Mesenchymal stem cell (in vitro differentiated cells and primary cell): ENCODE measurements at regions not wholly inside any gene's neighbourhood (a gene's known extent, or its start where the extent isn't known, plus 50 kb on each side); places are given as distances from the start of the nearest gene placed in this dataset.
A peak's percentile ranks its signal among the peaks of the same experiment; 100 is the strongest.

Experiments used
- DNase-seq: peaks from one replicate; pipeline ENCODE4 v3.0.0-alpha.2; 2013
- H2AFZ ChIP-seq: one replicate; pipeline ENCODE4 v1.6.1; 2013; ENCODE audit warnings: low read depth, mild to moderate bottlenecking, control low read depth, inconsistent platforms, low read length, moderate library complexity
- H2AK5ac ChIP-seq: 2 replicates; pipeline ENCODE4 v1.6.1; 2013; ENCODE audit warnings: low read length, moderate library complexity, mild to moderate bottlenecking, inconsistent platforms; ENCODE audit not compliant: severe bottlenecking
- H2BK120ac ChIP-seq: one replicate; pipeline ENCODE4 v1.6.1; 2013; ENCODE audit warnings: low read depth, mild to moderate bottlenecking, inconsistent platforms, low read length, moderate library complexity
- H2BK12ac ChIP-seq, 2 experiments: one replicate each; pipeline ENCODE4 v1.6.1; 2013; ENCODE audit warnings: inconsistent platforms in 2 of 2, low read length in 2 of 2, mild to moderate bottlenecking in 2 of 2, moderate library complexity in 2 of 2, control low read depth in 1 of 2
- H2BK15ac ChIP-seq: one replicate; pipeline ENCODE4 v1.6.1; 2013; ENCODE audit warnings: mild to moderate bottlenecking, low read depth, inconsistent platforms; ENCODE audit not compliant: poor library complexity, severe bottlenecking
- H2BK5ac ChIP-seq: 2 replicates; pipeline ENCODE4 v1.6.1; 2013; ENCODE audit warnings: low read depth, mild to moderate bottlenecking, low read length, control low read depth, inconsistent platforms; ENCODE audit not compliant: poor library complexity, severe bottlenecking
- H3K14ac ChIP-seq, 2 experiments: one replicate each; pipeline ENCODE4 v1.6.1; 2013; ENCODE audit warnings: inconsistent platforms in 2 of 2, low read length in 2 of 2, control low read depth in 1 of 2, mild to moderate bottlenecking in 1 of 2, moderate library complexity in 1 of 2
- H3K18ac ChIP-seq, 2 experiments: one replicate each; pipeline ENCODE4 v1.6.1; 2013; ENCODE audit warnings: inconsistent platforms in 2 of 2, low read length in 2 of 2, control low read depth in 1 of 2, low read depth in 1 of 2, mild to moderate bottlenecking in 1 of 2
- H3K23ac ChIP-seq, 2 experiments: one replicate each; pipeline ENCODE4 v1.6.1; 2013; ENCODE audit warnings: inconsistent platforms in 2 of 2, low read length in 2 of 2, mild to moderate bottlenecking in 2 of 2, moderate library complexity in 2 of 2, control low read depth in 1 of 2
- H3K27ac ChIP-seq: 2 replicates; pipeline ENCODE4 v1.5.1; 2013; ENCODE audit warnings: mild to moderate bottlenecking, moderate library complexity, low read length, control low read depth, inconsistent platforms; ENCODE audit not compliant: poor library complexity, severe bottlenecking
- H3K27me3 ChIP-seq, 2 experiments: 2 replicates each; pipeline versions ENCODE4 v1.6.1 to v1.7.0; 2013; ENCODE audit warnings: low read length in 2 of 2, mild to moderate bottlenecking in 2 of 2, moderate library complexity in 2 of 2, control low read depth in 1 of 2, inconsistent platforms in 1 of 2; ENCODE audit not compliant: control insufficient read depth in 1 of 2, insufficient read depth in 1 of 2
- H3K36me3 ChIP-seq, 2 experiments: 2 replicates each; pipeline versions ENCODE4 v1.6.1 to v1.7.0; 2013; ENCODE audit warnings: low read length in 2 of 2, control low read depth in 1 of 2, inconsistent platforms in 1 of 2, low read depth in 1 of 2, mild to moderate bottlenecking in 1 of 2; ENCODE audit not compliant: insufficient read depth in 2 of 2, control insufficient read depth in 1 of 2
- H3K4ac ChIP-seq, 2 experiments: one replicate each; pipeline ENCODE4 v1.6.1; 2013; ENCODE audit warnings: inconsistent platforms in 2 of 2, low read length in 2 of 2, mild to moderate bottlenecking in 2 of 2, moderate library complexity in 2 of 2, control low read depth in 1 of 2, low read depth in 1 of 2
- H3K4me1 ChIP-seq: 2 replicates; pipeline ENCODE4 v1.6.1; 2013; ENCODE audit warnings: low read depth, low read length, control low read depth; ENCODE audit not compliant: control insufficient read depth, insufficient read depth
- H3K4me2 ChIP-seq: 2 replicates; pipeline ENCODE4 v1.6.1; 2013; ENCODE audit warnings: low read length, mild to moderate bottlenecking, inconsistent platforms; ENCODE audit not compliant: poor library complexity, severe bottlenecking
- H3K4me3 ChIP-seq, 2 experiments: 2 replicates each; pipeline versions ENCODE4 v1.5.1 to v1.7.0; 2013; ENCODE audit warnings: low read length in 2 of 2, mild to moderate bottlenecking in 2 of 2, control low read depth in 1 of 2, low read depth in 1 of 2; ENCODE audit not compliant: insufficient read depth in 1 of 2
- H3K79me1 ChIP-seq: replicated peaks from 2 replicates; pipeline ENCODE4 v1.6.1; 2013; ENCODE audit warnings: mild to moderate bottlenecking, control low read depth, low read length, inconsistent platforms; ENCODE audit not compliant: poor library complexity, severe bottlenecking
- H3K9ac ChIP-seq: 2 replicates; pipeline ENCODE4 v1.7.0; 2013; ENCODE audit warnings: mild to moderate bottlenecking, low read length, moderate library complexity
- H3K9me3 ChIP-seq: 2 replicates; pipeline ENCODE4 v1.7.0; 2013; ENCODE audit warnings: mild to moderate bottlenecking, low read length; ENCODE audit not compliant: control insufficient read depth
- H4K8ac ChIP-seq: one replicate; pipeline ENCODE4 v1.6.1; 2013; ENCODE audit warnings: inconsistent platforms, mild to moderate bottlenecking, low read length, moderate library complexity
- H4K91ac ChIP-seq: one replicate; pipeline ENCODE4 v1.6.1; 2013; ENCODE audit warnings: mild to moderate bottlenecking, low read length, inconsistent platforms
- WGBS: methylation state at CpG from one replicate; pipeline ENCODE4 v1.1.7; 2013; ENCODE audit warnings: mixed read lengths; 5-methylcytosine and 5-hydroxymethylcytosine counted together

- H3K79me1 ChIP-seq = no peaks in the 10 kb centered on the region
- 96% methylated on average over 3 of the region's 4 CpGs for WGBS
- no peak overlapping the region for H2AFZ ChIP-seq
- no peak overlapping the region for H2BK12ac ChIP-seq
- H3K4me1 ChIP-seq = no peaks in the 10 kb centered on the region
- H3K14ac ChIP-seq = no peak overlapping the region
- no peak overlapping the region for H3K18ac ChIP-seq
- H4K91ac ChIP-seq = no peak overlapping the region
- no peak overlapping the region for H2AK5ac ChIP-seq
- no peak overlapping the region for H2BK5ac ChIP-seq
- H4K8ac ChIP-seq = no peak overlapping the region
- peaks cover 0 to 4% of the 10 kb centered on the region in 2 experiments for H3K27me3 ChIP-seq
- no peak overlapping the region for H3K4me3 ChIP-seq
- no peaks in the 10 kb centered on the region for H3K36me3 ChIP-seq
- no peak overlapping the region for H3K4ac ChIP-seq
- H2BK15ac ChIP-seq = no peak overlapping the region
- H3K4me2 ChIP-seq = no peak overlapping the region
- no peak overlapping the region for H3K23ac ChIP-seq
- no peak for DNase-seq
- H2BK120ac ChIP-seq = no peak overlapping the region
- H3K9ac ChIP-seq = no peak overlapping the region
- no peak overlapping the region for H3K27ac ChIP-seq
- no peaks in the 10 kb centered on the region for H3K9me3 ChIP-seq
Measured at GRCh38 chrX:42248226-42248625, 324.9 kb upstream of the CASK start.

- H3K9me3 ChIP-seq = no peaks in the 10 kb centered on the region
- no peak for DNase-seq
- no peak overlapping the region for H3K27ac ChIP-seq
- H3K23ac ChIP-seq = no peak overlapping the region
- H2BK12ac ChIP-seq = no peak overlapping the region
- H3K4me2 ChIP-seq = no peak overlapping the region
- H3K4ac ChIP-seq = no peak overlapping the region
- H3K27me3 ChIP-seq = peaks cover 0 to 4% of the 10 kb centered on the region in 2 experiments
- H2AK5ac ChIP-seq = no peak overlapping the region
- H2AFZ ChIP-seq = no peak overlapping the region
- no peak overlapping the region for H4K8ac ChIP-seq
- no peak overlapping the region for H3K18ac ChIP-seq
- no peaks in the 10 kb centered on the region for H3K36me3 ChIP-seq
- peak overlapping the region in 1 of 2 experiments; percentile 40 for H3K4me3 ChIP-seq
- H4K91ac ChIP-seq = no peak overlapping the region
- no peaks in the 10 kb centered on the region for H3K79me1 ChIP-seq
- no peak overlapping the region for H2BK120ac ChIP-seq
- H3K9ac ChIP-seq = peak overlapping the region; percentile 0
- no peak overlapping the region for H2BK5ac ChIP-seq
- H2BK15ac ChIP-seq = no peak overlapping the region
- H3K4me1 ChIP-seq = no peaks in the 10 kb centered on the region
- H3K14ac ChIP-seq = no peak overlapping the region
- WGBS = 96% methylated on average over 5 of the region's 6 CpGs
Measured at GRCh38 chrX:42247241-42247640, 323.9 kb upstream of the CASK start.

- no peak overlapping the region for H2BK5ac ChIP-seq
- H4K91ac ChIP-seq = no peak overlapping the region
- no peak overlapping the region for H2AFZ ChIP-seq
- no peak for DNase-seq
- H3K4me2 ChIP-seq = no peak overlapping the region
- 79% methylated on average over 3 of the region's 7 CpGs for WGBS
- no peaks in the 10 kb centered on the region for H3K9me3 ChIP-seq
- H3K4me3 ChIP-seq = peak overlapping the region in 1 of 2 experiments; percentile 40
- no peak overlapping the region for H3K4ac ChIP-seq
- H2BK12ac ChIP-seq = no peak overlapping the region
- no peaks in the 10 kb centered on the region for H3K79me1 ChIP-seq
- H2AK5ac ChIP-seq = no peak overlapping the region
- H3K4me1 ChIP-seq = no peaks in the 10 kb centered on the region
- H3K27me3 ChIP-seq = peaks cover 0 to 4% of the 10 kb centered on the region in 2 experiments
- no peaks in the 10 kb centered on the region for H3K36me3 ChIP-seq
- H4K8ac ChIP-seq = no peak overlapping the region
- H2BK15ac ChIP-seq = no peak overlapping the region
- H2BK120ac ChIP-seq = no peak overlapping the region
- no peak overlapping the region for H3K14ac ChIP-seq
- H3K27ac ChIP-seq = no peak overlapping the region
- H3K18ac ChIP-seq = no peak overlapping the region
- peak overlapping the region; percentile 0 for H3K9ac ChIP-seq
- H3K23ac ChIP-seq = no peak overlapping the region
Measured at GRCh38 chrX:42246814-42247213, 323.5 kb upstream of the CASK start.

GRCh38 chrX:42242004-42242403 lies 318.6 kb upstream of the CASK start:
- Histone ChIP-seq H3K23ac (no peak overlapping the region), H3K4me1 (no peaks in the 10 kb centered on the region), H3K27ac (no peak overlapping the region), H4K8ac (no peak overlapping the region), H3K9me3 (no peaks in the 10 kb centered on the region), H2AFZ (no peak overlapping the region), H3K4ac (no peak overlapping the region), H3K9ac (no peak overlapping the region), H2BK12ac (no peak overlapping the region), H2BK5ac (no peak overlapping the region), H2AK5ac (no peak overlapping the region), H2BK15ac (no peak overlapping the region), H3K36me3 (no peaks in the 10 kb centered on the region), H3K4me2 (no peak overlapping the region), H3K27me3 (peaks cover 0 to 16% of the 10 kb centered on the region in 2 experiments), H4K91ac (no peak overlapping the region), H3K4me3 (no peak overlapping the region), H3K79me1 (no peaks in the 10 kb centered on the region), H2BK120ac (no peak overlapping the region), H3K14ac (no peak overlapping the region), H3K18ac (no peak overlapping the region)
- 98% methylated on average over 5 of the region's 6 CpGs for WGBS
- DNase-seq = no peak
